HG02763 (cell line): ENCODE measurements at regions not wholly inside any gene's neighbourhood (a gene's known extent, or its start where the extent isn't known, plus 50 kb on each side); places are given as distances from the start of the nearest gene placed in this dataset.
"Not testable (repeated sequence)": the region's sequence is repeated elsewhere in the genome, so short reads cannot be mapped to it uniquely, and the experiment has no call there.

Source experiments
- ATAC-seq: cut with Tn5 transposase; IDR thresholded peaks from one replicate; pipeline ENCODE4 v1.9.1; 2021; ENCODE audit warnings: mild to moderate bottlenecking, moderate library complexity; ENCODE audit not compliant: unreplicated experiment

- ATAC-seq, result no peak
These were observed 98.3 kb downstream of the BMP4 start for GRCh38 chr14:53858345-53858684.

GRCh38 chr14:53857625-53858344 is 98.8 kb downstream of the BMP4 start:
- ATAC-seq, result no peak

GRCh38 chr14:53855574-53855973 is 101.1 kb downstream of the BMP4 start:
- ATAC-seq, result no peak

GRCh38 chr14:53855127-53855526 is 101.5 kb downstream of the BMP4 start:
- no peak for ATAC-seq

- ATAC-seq, result no peak
These were observed 105.1 kb downstream of the BMP4 start for GRCh38 chr14:53851394-53852090.

GRCh38 chr14:53850714-53851296 is 105.8 kb downstream of the BMP4 start:
- ATAC-seq, result no peak

GRCh38 chr14:53849549-53849948 is 107.1 kb downstream of the BMP4 start:
- ATAC-seq, result no peak

GRCh38 chr14:53848854-53849253 is 107.8 kb downstream of the BMP4 start:
- ATAC-seq, result no peak

GRCh38 chr14:53847881-53848280 is 108.7 kb downstream of the BMP4 start:
- no peak for ATAC-seq

- ATAC-seq, result no peak
These were observed 109.6 kb downstream of the BMP4 start for GRCh38 chr14:53847057-53847456.

- no peak for ATAC-seq
These were observed 110.6 kb downstream of the BMP4 start for GRCh38 chr14:53845813-53846693.

GRCh38 chr14:53842938-53843337 is 113.7 kb downstream of the BMP4 start:
- ATAC-seq, result no peak

- ATAC-seq, result no peak
These were observed 115.2 kb downstream of the BMP4 start for GRCh38 chr14:53841109-53842099.

GRCh38 chr14:53840444-53840843 is 116.2 kb downstream of the BMP4 start:
- ATAC-seq, result no peak

- no peak for ATAC-seq
These were observed 118.3 kb downstream of the BMP4 start for GRCh38 chr14:53838374-53838773.

GRCh38 chr14:53837656-53838055 is 119.0 kb downstream of the BMP4 start:
- ATAC-seq, result not testable (repeated sequence)

- no peak for ATAC-seq
These were observed 120.1 kb downstream of the BMP4 start for GRCh38 chr14:53836551-53836950.

GRCh38 chr14:53828820-53829219 is 127.8 kb downstream of the BMP4 start:
- ATAC-seq, result no peak

- ATAC-seq, result peak; percentile 92
These were observed 132.6 kb downstream of the BMP4 start for GRCh38 chr14:53824061-53824460.

GRCh38 chr14:53814392-53814791 is 142.2 kb downstream of the BMP4 start:
- no peak for ATAC-seq
